Activated CD4-positive, CD25-positive, alpha-beta regulatory T cell (primary cell): ENCODE measurements at regions not wholly inside any gene's neighbourhood (a gene's known extent, or its start where the extent isn't known, plus 50 kb on each side); places are given as distances from the start of the nearest gene placed in this dataset.
"Not testable (repeated sequence)": the region's sequence is repeated elsewhere in the genome, so short reads cannot be mapped to it uniquely, and the experiment has no call there.

Experiments
- DNase-seq, 4 experiments: peaks; one replicate each; lab custom pipeline; 2025; lab: John Stamatoyannopoulos, UW

- DNase-seq, result no peak
Measured at GRCh38 chr2:59435635-59436034, 1117.8 kb downstream of the BCL11A start.

- DNase-seq, result no peak
Measured at GRCh38 chr2:59428940-59429339, 1124.5 kb downstream of the BCL11A start.

- no peak for DNase-seq
Measured at GRCh38 chr2:59427980-59428379, 1125.5 kb downstream of the BCL11A start.

DNA sequence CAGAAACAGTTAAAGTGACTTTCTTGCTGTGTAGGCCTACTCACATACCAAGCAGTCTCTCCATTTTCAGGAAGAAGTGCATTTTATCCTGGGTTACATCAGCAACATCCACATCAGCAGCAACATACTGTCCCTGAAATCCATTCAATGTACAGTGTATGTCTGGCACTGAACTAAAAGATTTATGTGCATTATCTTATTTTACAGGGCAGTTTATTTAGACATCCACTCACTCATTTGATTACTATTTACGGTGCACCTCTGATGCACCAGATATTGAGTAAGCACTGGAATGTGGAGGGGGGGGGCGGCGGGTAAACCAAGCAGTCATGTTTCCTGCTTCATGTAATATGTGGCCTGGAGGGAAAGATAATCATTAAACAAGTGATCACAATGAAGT is 1128.2 kb downstream of the BCL11A start:
- no peak for DNase-seq

GRCh38 chr2:59413751-59414570 is 1139.5 kb downstream of the BCL11A start:
- DNase-seq, result no peak

DNA sequence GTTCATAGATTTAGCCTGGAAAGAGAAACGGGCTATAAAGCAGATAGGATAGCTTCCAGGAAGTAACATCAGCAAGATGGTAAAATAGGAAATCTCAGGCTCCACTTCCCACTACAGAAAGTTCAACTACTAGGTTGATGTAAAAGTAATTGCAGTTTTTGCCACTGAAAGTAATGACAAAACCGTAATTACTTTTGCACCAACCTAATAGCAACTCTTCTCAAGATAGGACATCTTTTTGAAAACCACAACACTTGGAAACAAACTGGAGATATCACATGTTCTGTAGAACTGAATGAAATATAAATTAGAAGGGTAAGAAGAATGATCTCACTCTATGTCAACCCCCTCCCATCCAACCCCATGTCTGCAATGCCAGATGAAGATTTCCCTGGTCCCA is 1154.3 kb downstream of the BCL11A start:
- no peak for DNase-seq

DNA sequence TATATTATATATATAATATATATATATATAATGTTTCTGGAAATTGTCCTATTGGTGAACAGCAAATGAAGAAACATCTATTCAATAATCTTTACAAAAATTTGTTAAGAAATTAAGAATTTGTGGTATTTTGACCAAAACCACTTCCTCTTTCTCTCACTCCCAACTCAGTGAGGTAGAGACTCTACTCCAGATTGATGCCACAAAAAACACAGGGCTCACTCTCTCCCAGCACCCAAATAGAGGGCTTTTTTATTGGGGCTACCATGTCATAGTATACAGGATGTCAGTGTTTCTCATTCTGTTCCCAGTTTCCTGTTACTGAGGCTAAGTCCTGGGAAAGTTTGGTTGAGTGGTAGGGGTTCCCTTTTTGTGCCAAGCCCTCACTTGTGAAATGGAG is 1155.4 kb downstream of the BCL11A start:
- DNase-seq, result no peak

DNA sequence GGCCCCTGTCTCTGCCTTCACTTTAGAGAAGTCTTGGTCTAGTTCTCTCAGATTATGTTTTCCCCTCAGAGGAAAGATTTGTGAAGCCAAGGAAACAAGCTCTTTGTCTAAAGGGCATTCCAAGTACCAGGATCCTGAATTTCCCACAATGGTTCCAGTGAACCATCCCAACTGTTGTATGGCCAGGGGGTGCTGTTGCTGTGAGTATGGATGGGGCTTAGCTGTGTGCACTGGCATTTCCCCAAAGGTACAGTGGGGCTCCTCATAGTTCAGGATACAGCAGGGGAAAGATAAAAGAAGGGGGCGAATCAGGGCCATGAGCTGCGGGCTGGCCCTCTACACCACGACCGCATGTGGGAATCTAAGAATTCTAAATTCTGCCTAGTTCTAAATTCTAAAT is 1154.0 kb upstream of the FANCL start:
- DNase-seq, result no peak

DNA sequence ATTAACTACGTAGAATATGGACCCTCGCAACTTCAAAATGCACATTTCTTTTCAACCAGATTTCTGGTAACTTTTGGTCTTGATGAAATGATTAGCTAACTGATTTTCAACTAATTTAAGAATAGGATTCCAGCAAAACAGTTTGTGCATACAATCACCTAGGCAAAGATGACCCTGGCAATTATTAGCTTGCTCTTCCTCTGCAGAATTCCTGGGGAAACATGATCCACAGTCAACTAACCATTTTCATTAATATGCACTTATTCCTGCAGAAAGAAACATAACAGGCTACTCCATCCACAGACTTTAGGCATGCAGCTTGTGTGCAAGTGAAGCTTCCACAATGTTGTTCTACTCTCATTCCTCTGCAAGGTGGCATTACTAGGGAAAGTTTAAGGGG is 1150.8 kb upstream of the FANCL start:
- DNase-seq, result no peak

DNA sequence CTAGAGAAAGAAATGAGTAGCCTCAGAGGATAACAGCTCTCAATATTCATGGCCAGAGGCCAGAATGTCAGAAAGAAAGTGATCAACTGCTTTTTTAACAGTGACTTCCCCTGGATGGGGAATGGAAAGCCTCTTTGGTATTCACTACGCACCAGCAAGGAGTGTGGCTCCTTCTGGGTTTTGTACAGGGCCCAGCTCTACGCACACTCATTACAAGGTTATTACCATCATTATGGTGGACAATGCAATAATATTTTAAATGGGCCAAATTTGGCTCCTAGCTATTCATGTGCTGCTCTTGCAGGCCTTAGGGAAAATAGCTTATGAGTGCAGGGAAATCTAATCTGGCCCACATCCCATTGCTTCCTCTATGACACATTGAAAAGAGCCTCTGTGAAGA is 1149.5 kb upstream of the FANCL start:
- no peak for DNase-seq

- no peak for DNase-seq
Measured at GRCh38 chr2:59389240-59389639, 1148.1 kb upstream of the FANCL start.

GRCh38 chr2:59385971-59386370 is 1144.8 kb upstream of the FANCL start:
- DNase-seq, result no peak

DNA sequence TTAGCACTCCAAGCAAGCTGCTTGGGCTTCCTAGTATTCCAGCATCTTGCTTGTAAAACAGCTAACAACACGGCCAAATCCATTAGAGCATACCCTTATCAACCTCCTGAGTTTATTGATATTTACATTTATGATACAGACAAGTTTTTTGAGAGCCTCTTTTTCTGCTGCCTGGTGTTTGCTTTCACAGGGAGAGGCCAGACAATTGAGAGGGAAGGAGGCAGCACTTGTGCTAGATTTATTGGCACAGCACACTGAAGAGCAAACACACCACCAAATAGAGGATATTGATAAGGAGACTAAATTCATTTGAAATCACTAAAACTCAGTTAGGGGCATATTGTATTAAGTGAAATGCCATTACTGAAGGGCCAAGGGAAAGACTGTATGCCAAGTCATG is 1142.3 kb upstream of the FANCL start:
- DNase-seq, result no peak

GRCh38 chr2:59378127-59378526 is 1137.0 kb upstream of the FANCL start:
- DNase-seq, result no peak

DNA sequence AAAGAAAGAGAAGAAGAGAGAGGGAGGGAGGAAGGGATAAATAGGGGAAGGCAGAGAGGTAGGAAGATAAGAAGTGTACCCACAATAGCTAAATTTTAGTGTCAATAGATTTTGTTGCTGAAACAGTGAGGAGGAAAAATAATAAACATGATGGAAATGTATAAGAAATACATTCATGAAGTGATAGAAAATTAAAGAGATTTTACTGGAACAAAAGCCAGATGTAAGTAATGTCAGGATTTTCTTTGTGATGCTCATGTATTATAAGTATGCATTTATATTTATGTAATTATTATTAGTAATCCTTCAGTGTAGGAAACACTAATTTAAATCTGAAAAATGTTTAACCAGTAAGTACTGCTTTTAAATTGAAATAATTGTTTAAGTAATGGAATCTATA is 1125.2 kb upstream of the FANCL start:
- DNase-seq, result no peak

GRCh38 chr2:59354498-59354897 is 1113.4 kb upstream of the FANCL start:
- DNase-seq, result no peak

DNA sequence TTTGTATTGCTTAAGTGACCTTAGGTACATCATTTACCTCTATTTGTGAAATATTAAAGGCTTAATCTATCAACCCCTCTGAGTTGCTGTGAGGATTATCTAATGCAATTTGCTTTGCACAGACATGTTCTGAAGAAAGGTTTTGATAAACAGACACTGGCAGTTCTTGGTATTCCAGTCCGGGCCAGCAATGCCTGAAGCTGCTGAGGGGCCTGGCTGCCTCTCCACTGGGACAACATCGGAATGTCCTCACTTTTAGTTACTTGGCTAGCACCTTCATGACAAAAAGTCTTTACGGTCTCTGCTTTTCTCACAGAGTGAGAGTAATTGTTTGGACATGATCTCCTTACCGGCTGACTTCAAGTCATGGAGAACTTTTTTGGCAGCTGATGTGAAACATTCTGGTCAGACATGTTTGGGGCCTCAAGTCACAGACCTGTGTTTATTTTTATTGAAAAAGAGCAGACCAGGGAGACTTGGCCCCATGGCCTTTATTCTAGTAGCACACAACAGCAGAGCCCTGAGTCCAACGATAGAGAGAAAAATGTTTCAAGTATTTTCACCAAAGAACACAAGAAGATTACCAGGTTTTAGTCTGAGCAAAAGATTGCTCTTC is 1112.3 kb upstream of the FANCL start:
- no peak for DNase-seq

DNA sequence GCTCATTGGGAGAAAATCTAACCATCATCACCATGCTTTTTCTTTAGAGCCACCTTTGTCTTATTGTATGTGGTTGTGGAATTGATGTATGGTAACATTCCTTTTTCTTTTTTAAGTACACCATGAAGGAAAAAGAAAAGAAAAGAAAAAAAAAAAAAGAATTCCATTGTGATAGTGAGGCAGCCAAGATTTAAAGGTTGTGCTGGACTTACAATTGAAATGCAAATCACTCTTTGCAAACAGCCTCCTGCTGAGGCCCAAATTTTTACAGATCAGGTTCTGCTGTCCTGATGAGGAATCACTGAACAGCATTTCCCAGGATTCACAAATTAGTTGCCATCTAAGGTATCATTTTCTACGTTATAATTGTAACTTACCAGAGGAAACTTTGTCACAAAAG is 1101.0 kb upstream of the FANCL start:
- DNase-seq, result no peak

- DNase-seq, result no peak
Measured at GRCh38 chr2:59339837-59340207, 1098.7 kb upstream of the FANCL start.

- no peak for DNase-seq
Measured at GRCh38 chr2:59339121-59339836, 1098.2 kb upstream of the FANCL start.

GRCh38 chr2:59333007-59333406 is 1091.9 kb upstream of the FANCL start:
- DNase-seq, result no peak

GRCh38 chr2:59326581-59327365 is 1085.6 kb upstream of the FANCL start:
- not testable (repeated sequence) for DNase-seq
